HCT116 (cell line): ENCODE measurements at regions not wholly inside any gene's neighbourhood (a gene's known extent, or its start where the extent isn't known, plus 50 kb on each side); places are given as distances from the start of the nearest gene placed in this dataset.

Experiments used
- ATAC-seq: fragments of 200-7000 bp; cut with Tn5 transposase; 2 replicates; pipeline ENCODE4 v1.9.1; 2020; ENCODE audit warnings: mild to moderate bottlenecking, moderate library complexity
- BruUV-seq: library from RNA; stranded (reverse); fragments of 400-500 nt; replicated peaks from 2 replicates; lab custom pipeline; 2021; lab: Mats Ljungman, UMichigan
- CTCF ChIA-PET: fragments of 300-600 bp; sonication (Branson Sonifier 250); formaldehyde crosslinking; loops from one replicate; lab custom pipeline; 2021; ENCODE audit warnings: antibody characterized with exemption; lab: Charles Lee
- POLR2A ChIA-PET: fragments of 300-600, 350-600 bp; sonication (Branson Sonifier 250); formaldehyde crosslinking; loops from one replicate; lab custom pipeline; 2021; ENCODE audit warnings: antibody characterized with exemption; lab: Charles Lee
- RAD21 ChIA-PET, 2 experiments: fragments of 300-600 bp; sonication (Branson Sonifier 250); formaldehyde crosslinking; loops; one replicate each; lab custom pipeline; 2023; ENCODE audit warnings: low total read pairs in 2 of 2; ENCODE audit not compliant: uncharacterized antibody in 2 of 2, unreplicated experiment in 2 of 2, low non-redundant PET in 1 of 2; lab: Charles Lee
- DNase-seq: peaks from one replicate; pipeline ENCODE4 v3.0.0-alpha.2; 2010; ENCODE audit warnings: low read depth, low spot score
- H2AFZ ChIP-seq: fragments of 200-600 bp; shearing (Covaris generic), sonication (generic); 2 replicates; pipeline ENCODE4 v1.6.1; 2017; ENCODE audit warnings: low read depth, mixed run types, mixed read lengths, antibody characterized with exemption, low read length; ENCODE audit not compliant: poor library complexity, severe bottlenecking
- H3K27ac ChIP-seq: 2 replicates; pipeline ENCODE4 v1.5.1; 2012; ENCODE audit warnings: low read depth, low read length
- H3K27me3 ChIP-seq: fragments of 200-600 bp; sonication (generic); 2 replicates; pipeline ENCODE4 v1.6.1; 2016; ENCODE audit warnings: mixed run types, low read length, mixed read lengths; ENCODE audit not compliant: insufficient read depth
- H3K36me3 ChIP-seq, 2 experiments: fragments of 200-500 bp in 1 of 2; fragments of 200-600 bp in 1 of 2; sonication (Bioruptor generic) in 1 of 2; sonication (generic) in 1 of 2; 2 replicates each; pipeline versions ENCODE4 v1.5.1 to v1.6.1; 2014 to 2016; ENCODE audit warnings: low read length in 2 of 2, inconsistent platforms in 1 of 2, mixed read lengths in 1 of 2, mixed run types in 1 of 2; ENCODE audit not compliant: insufficient read depth in 2 of 2, control insufficient read depth in 1 of 2
- H3K4me1 ChIP-seq, 2 experiments: fragments of 200-600 bp in 1 of 2; sonication (generic) in 1 of 2; 2 replicates each; pipeline versions ENCODE4 v1.5.1 to v1.6.1; 2012 to 2017; ENCODE audit warnings: low read length in 2 of 2, inconsistent platforms in 1 of 2, mild to moderate bottlenecking in 1 of 2, mixed read lengths in 1 of 2, mixed run types in 1 of 2, moderate library complexity in 1 of 2; ENCODE audit not compliant: insufficient read depth in 2 of 2, control insufficient read depth in 1 of 2
- H3K4me2 ChIP-seq: fragments of 200-600 bp; sonication (generic); 2 replicates; pipeline ENCODE4 v1.6.1; 2017; ENCODE audit warnings: mixed run types, low read length, mixed read lengths
- H3K4me3 ChIP-seq, 2 experiments: fragments of 200-600 bp in 1 of 2; sonication (generic) in 1 of 2; replicated peaks in 1 of 2; 2 replicates each; pipeline ENCODE4 v1.5.1; 2011 to 2016; ENCODE audit warnings: low read length in 2 of 2, control low read depth in 1 of 2, low read depth in 1 of 2, mild to moderate bottlenecking in 1 of 2, mixed read lengths in 1 of 2, mixed run types in 1 of 2
- H3K79me2 ChIP-seq: fragments of 200-600 bp; sonication (generic); 2 replicates; pipeline ENCODE4 v1.6.1; 2017; ENCODE audit warnings: mild to moderate bottlenecking, mixed run types, low read length, moderate library complexity, mixed read lengths; ENCODE audit not compliant: insufficient read depth
- H3K9ac ChIP-seq: fragments of 200-600 bp; sonication (generic); 2 replicates; pipeline ENCODE4 v1.6.1; 2016; ENCODE audit warnings: low read length, mixed read lengths
- H3K9me2 ChIP-seq: fragments of 200-600 bp; sonication (generic), shearing (Covaris generic); 2 replicates; pipeline ENCODE4 v1.6.1; 2017; ENCODE audit warnings: mixed run types, mild to moderate bottlenecking, moderate library complexity; ENCODE audit not compliant: insufficient read depth
- H3K9me3 ChIP-seq, 2 experiments: fragments of 200-500 bp in 1 of 2; fragments of 200-600 bp in 1 of 2; sonication (Bioruptor generic) in 1 of 2; sonication (generic) in 1 of 2; 2 replicates each; pipeline ENCODE4 v1.6.1; 2014 to 2017; ENCODE audit warnings: low read length in 2 of 2, mixed read lengths in 2 of 2, inconsistent platforms in 1 of 2, low read depth in 1 of 2, mild to moderate bottlenecking in 1 of 2, mixed run types in 1 of 2, moderate library complexity in 1 of 2; ENCODE audit not compliant: control insufficient read depth in 1 of 2, insufficient read depth in 1 of 2
- H4K20me1 ChIP-seq: fragments of 200-600 bp; sonication (generic), shearing (Covaris generic); 2 replicates; pipeline ENCODE4 v1.6.1; 2017; ENCODE audit warnings: mixed run types, mild to moderate bottlenecking, moderate library complexity; ENCODE audit not compliant: insufficient read depth
- EZH2 ChIP-seq: fragments of 200-600 bp; sonication (generic); IDR thresholded peaks from 2 replicates; pipeline ENCODE4 v1.6.1; 2017; ENCODE audit warnings: antibody characterized with exemption, mixed run types
- EZH2phosphoT487 ChIP-seq: fragments of 200-600 bp; IDR thresholded peaks from 2 replicates; pipeline ENCODE4 v1.6.1; 2018; ENCODE audit warnings: antibody characterized with exemption, borderline replicate concordance
- FOSL1 ChIP-seq: IDR thresholded peaks from 2 replicates; pipeline ENCODE4 v1.6.1; 2012; ENCODE audit warnings: low read depth
- POLR2A ChIP-seq: IDR thresholded peaks from 2 replicates; pipeline ENCODE4 v1.7.0; 2011; ENCODE audit warnings: borderline replicate concordance; ENCODE audit not compliant: insufficient read depth, insufficient read length; ENCODE audit errors: extremely low read depth
- RAD21 ChIP-seq: IDR thresholded peaks from 2 replicates; pipeline ENCODE4 v1.6.1; 2012; ENCODE audit warnings: low read depth, mild to moderate bottlenecking
- TCF7L2 ChIP-seq: IDR thresholded peaks from 2 replicates; pipeline ENCODE4 v1.7.0; 2011; ENCODE audit warnings: borderline replicate concordance, inconsistent platforms; ENCODE audit not compliant: insufficient read depth, insufficient read length; ENCODE audit errors: extremely low read depth
- YY1 ChIP-seq: IDR thresholded peaks from 2 replicates; pipeline ENCODE4 v1.6.1; 2011; ENCODE audit warnings: low read length, low read depth, moderate library complexity, mild to moderate bottlenecking; ENCODE audit not compliant: insufficient replicate concordance; ENCODE audit errors: extremely low read depth
- ZFX ChIP-seq: fragments of 450-650 bp; IDR thresholded peaks from 2 replicates; pipeline ENCODE4 v1.6.1; 2017
- intact Hi-C: fragments of 100-400 bp; cut with micrococcal nuclease; formaldehyde crosslinking; loops from 2 replicates; pipeline ENCODE4 v1.10.0; 2022
- TF ChIP-seq, protein P1 (sequence below), 3 experiments: fragments of 200-600 bp in 1 of 3; sonication (generic) in 1 of 3; IDR thresholded peaks in 2 of 3; conservative IDR thresholded peaks in 1 of 3; 2 replicates each; pipeline ENCODE4 v1.5.1; 2012 to 2017; ENCODE audit warnings: low read depth in 2 of 3, low read length in 2 of 3, antibody characterized with exemption in 1 of 3, borderline replicate concordance in 1 of 3, control low read depth in 1 of 3, mild to moderate bottlenecking in 1 of 3, mixed read lengths in 1 of 3, mixed run types in 1 of 3, moderate library complexity in 1 of 3; ENCODE audit not compliant: insufficient read depth in 1 of 3

DNA sequence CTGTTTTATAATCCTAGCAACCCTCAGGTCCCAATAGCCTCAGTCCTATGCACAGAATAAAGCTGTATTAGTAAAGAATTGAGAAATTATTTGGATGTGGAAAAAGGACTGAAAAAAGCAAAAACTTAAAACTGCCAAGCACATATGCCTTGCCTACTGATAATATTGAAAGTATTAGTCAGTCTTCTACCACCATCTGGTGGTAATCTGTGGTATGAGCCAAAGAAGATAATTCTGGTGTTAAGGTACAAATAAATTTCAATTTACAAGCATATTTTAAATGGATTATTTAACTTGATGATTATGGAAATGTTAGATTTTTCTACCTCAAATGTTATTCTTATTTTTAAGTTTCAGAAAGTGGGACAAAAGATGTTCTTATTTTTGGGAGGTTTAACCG lies 460.3 kb upstream of the KLHL1 start:
- Histone ChIP-seq H3K4me3 (no peak overlapping the region), H3K36me3 (no peaks in the 10 kb centered on the region), H4K20me1 (no peaks in the 10 kb centered on the region), H3K9me3 (peaks cover 0 to 3% of the 10 kb centered on the region in 2 experiments; a peak in 2 of 4 replicates), H3K9me2 (no peaks in the 10 kb centered on the region), H3K79me2 (no peaks in the 10 kb centered on the region), H3K4me2 (no peak overlapping the region), H3K27ac (no peak overlapping the region), H3K9ac (no peak overlapping the region), H3K4me1 (no peaks in the 10 kb centered on the region), H3K27me3 (no peaks in the 10 kb centered on the region), H2AFZ (no peak overlapping the region)
- ATAC-seq (no peak), DNase-seq (peak; percentile 19)
- POLR2A ChIA-PET, result no interaction called here
- CTCF ChIA-PET, result no interaction called here
- TF ChIP-seq, protein P1, sequence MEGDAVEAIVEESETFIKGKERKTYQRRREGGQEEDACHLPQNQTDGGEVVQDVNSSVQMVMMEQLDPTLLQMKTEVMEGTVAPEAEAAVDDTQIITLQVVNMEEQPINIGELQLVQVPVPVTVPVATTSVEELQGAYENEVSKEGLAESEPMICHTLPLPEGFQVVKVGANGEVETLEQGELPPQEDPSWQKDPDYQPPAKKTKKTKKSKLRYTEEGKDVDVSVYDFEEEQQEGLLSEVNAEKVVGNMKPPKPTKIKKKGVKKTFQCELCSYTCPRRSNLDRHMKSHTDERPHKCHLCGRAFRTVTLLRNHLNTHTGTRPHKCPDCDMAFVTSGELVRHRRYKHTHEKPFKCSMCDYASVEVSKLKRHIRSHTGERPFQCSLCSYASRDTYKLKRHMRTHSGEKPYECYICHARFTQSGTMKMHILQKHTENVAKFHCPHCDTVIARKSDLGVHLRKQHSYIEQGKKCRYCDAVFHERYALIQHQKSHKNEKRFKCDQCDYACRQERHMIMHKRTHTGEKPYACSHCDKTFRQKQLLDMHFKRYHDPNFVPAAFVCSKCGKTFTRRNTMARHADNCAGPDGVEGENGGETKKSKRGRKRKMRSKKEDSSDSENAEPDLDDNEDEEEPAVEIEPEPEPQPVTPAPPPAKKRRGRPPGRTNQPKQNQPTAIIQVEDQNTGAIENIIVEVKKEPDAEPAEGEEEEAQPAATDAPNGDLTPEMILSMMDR (IDR thresholded peaks at IDR 0.05 in 2 of 3, conservative IDR thresholded peaks at IDR 0.05 in 1 of 3; ENCODE audit: borderline replicate concordance in 1 of 3, insufficient read depth in 1 of 3, low read depth in 2 of 3, low read length in 2 of 3), result peak; percentile 35 to 65 (median 41); a peak in 5 of 6 replicates
- peak; percentile 64 for TF ChIP-seq RAD21
- TF ChIP-seq ZFX, result no peak
- TF ChIP-seq EZH2, result no peak
- TF ChIP-seq EZH2phosphoT487, result no peak
- intact Hi-C loops, result loop anchor here (2.0 to 10.0 kb wide), 4 partner anchors 214 to 1032 kb away; no protein-coding TSS in a partner anchor
- RAD21 ChIA-PET, result no interaction called here
- BruUV-seq, result no TSS peak

DNA sequence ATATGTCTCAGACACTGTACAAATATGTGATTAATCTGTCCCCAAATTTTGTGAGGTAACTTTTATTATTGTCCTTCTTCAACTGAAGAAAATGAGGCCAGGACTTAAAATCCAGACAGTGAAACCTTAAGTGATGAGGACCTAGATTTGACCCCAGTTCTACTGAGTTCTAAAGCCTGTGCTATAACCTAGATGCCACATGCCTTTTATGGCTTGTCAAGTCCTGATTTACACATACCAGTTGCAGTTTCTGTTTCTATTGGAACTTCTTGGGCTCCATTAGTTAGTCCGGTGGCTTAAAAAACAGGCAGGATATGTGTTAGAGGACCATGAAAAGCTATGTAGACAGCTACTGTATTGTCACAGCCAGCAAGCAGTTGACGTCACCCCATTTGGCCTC lies 436.5 kb upstream of the KLHL1 start:
- BruUV-seq, result no TSS peak
- Histone ChIP-seq H3K4me1 (no peaks in the 10 kb centered on the region), H3K27ac (no peak overlapping the region), H3K36me3 (no peaks in the 10 kb centered on the region), H3K4me3 (no peak overlapping the region), H3K9me3 (no peaks in the 10 kb centered on the region; a peak in 1 of 4 replicates), H3K27me3 (no peaks in the 10 kb centered on the region), H2AFZ (no peak overlapping the region), H3K4me2 (no peak overlapping the region), H3K9me2 (no peaks in the 10 kb centered on the region), H3K9ac (no peak overlapping the region), H4K20me1 (no peaks in the 10 kb centered on the region), H3K79me2 (no peaks in the 10 kb centered on the region)
- intact Hi-C loops, result no loop called here
- no peak for TF ChIP-seq POLR2A
- TF ChIP-seq TCF7L2, result no peak
- TF ChIP-seq, protein P1 (IDR thresholded peaks at IDR 0.05 in 2 of 3, conservative IDR thresholded peaks at IDR 0.05 in 1 of 3; ENCODE audit: borderline replicate concordance in 1 of 3, insufficient read depth in 1 of 3, low read depth in 2 of 3, low read length in 2 of 3), result no peak
- TF ChIP-seq RAD21, result no peak
- no peak for TF ChIP-seq YY1
- no peak for TF ChIP-seq FOSL1
- TF ChIP-seq EZH2, result no peak
- ChIA-PET CTCF (no interaction called here), POLR2A (no interaction called here), RAD21 (no interaction called here)
- no peak for ATAC-seq
- DNase-seq, result no peak
